ENCODE measurements at regions not wholly inside any gene's neighbourhood (a gene's known extent, or its start where the extent isn't known, plus 50 kb on each side); places are given as distances from the start of the nearest gene placed in this dataset.
"Not testable (repeated sequence)": the region's sequence is repeated elsewhere in the genome, so short reads cannot be mapped to it uniquely, and the experiment has no call there.

DNA sequence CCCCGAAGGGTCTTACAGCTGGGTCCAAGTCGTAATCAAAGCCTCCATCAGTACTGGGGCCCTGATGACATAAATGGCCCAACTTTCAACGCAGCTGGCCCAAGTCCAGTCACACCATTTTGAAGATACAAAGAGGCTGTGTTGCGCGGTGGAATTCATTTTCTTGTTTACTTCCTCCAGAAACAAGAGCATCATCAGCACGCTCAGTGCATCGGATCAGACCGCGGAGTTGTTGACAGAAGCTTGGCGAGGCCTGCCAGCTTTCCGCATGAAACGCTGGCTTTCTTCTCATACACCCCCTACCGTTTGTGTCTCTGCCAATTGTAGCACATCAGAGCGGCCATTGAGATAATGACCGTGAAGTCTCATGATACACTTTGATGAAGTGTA, 101.7 kb upstream of the SPATA31D4 start:
- WGBS, 2 donors (ENCODE audit: low coverage in 1 of 2): 40 to 84% methylated on average over 3 to 5 of the region's 15 CpGs
- Histone ChIP-seq H3K9me3 (no peaks in the 10 kb centered on the region), H3K36me3 (no peaks in the 10 kb centered on the region), H3K4me3 (no peak overlapping the region), H3K27me3 (no peaks in the 10 kb centered on the region), H3K4me1 (peaks cover 0 to 24% (median 0%) of the 10 kb centered on the region in 3 donors), H3K27ac (peak overlapping the region in 3 of 4 donors; percentile 11 to 68 (median 48))
- peak; percentile 49 for ATAC-seq
- TF ChIP-seq POLR2AphosphoS5 (IDR thresholded peaks at IDR 0.05) (no peak), CTCF (IDR thresholded peaks at IDR 0.05) (peak in 1 of 4 experiments; percentile 11), POLR2A (IDR thresholded peaks at IDR 0.05) (no peak), EP300 (IDR thresholded peaks at IDR 0.05) (no peak)

- Histone ChIP-seq H3K27ac (no peak overlapping the region), H3K4me3 (no peak overlapping the region), H3K9me3 (no peaks in the 10 kb centered on the region), H3K4me1 (peaks cover 0 to 28% (median under 1%) of the 10 kb centered on the region in 3 donors), H3K36me3 (no peaks in the 10 kb centered on the region), H3K27me3 (no peaks in the 10 kb centered on the region)
- ATAC-seq: no peak
- TF ChIP-seq POLR2A (IDR thresholded peaks at IDR 0.05): no peak
- TF ChIP-seq EP300 (IDR thresholded peaks at IDR 0.05): no peak
- TF ChIP-seq CTCF (IDR thresholded peaks at IDR 0.05): no peak
- no peak for TF ChIP-seq POLR2AphosphoS5 (IDR thresholded peaks at IDR 0.05)
- WGBS, 2 donors (ENCODE audit: low coverage in 1 of 2): 83 to 91% methylated on average over 2 to 4 of the region's 5 CpGs
Observed at GRCh38 chr9:81827616-81828296, 100.5 kb upstream of the SPATA31D4 start.

DNA sequence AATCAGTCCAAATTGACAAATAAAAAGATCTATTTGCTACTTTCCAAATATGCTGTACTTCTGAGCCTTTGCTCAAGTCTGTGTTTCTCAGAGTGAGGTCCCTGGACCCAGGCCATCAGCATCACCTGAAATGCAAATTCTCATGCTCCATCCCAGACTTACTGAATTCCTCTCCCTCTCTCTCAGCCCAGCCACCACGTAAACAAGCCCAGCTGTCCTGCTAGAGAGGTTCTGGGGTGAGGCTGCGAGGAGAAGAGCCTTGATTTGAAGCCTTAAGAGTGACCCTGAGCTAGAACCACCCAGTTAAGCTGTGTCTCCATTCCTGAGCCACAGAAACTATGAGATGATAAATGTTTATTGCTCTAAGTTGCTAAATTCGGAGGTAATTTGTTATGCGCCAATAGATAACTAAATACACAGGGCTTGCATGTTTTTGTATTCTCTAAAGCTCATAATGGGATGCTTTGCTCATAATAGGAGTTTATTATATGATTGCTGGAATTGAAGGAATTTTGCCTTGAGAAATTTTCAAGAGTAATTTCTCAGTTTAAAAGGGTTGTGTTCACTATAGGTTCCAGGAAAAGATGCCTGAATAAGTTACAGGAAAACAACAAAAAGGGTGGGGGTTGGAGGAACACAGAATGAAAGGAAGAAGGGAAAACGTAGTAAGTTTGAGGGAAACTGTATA, 98.9 kb upstream of the SPATA31D4 start:
- TF ChIP-seq POLR2A (IDR thresholded peaks at IDR 0.05) (no peak), EP300 (IDR thresholded peaks at IDR 0.05) (no peak), POLR2AphosphoS5 (IDR thresholded peaks at IDR 0.05) (peak; percentile 32), CTCF (IDR thresholded peaks at IDR 0.05) (no peak)
- no peaks in the 10 kb centered on the region for H3K36me3 ChIP-seq
- peak; percentile 10 for ATAC-seq
- peak overlapping the region in 2 of 4 donors; percentile 7 to 48 for H3K27ac ChIP-seq
- peaks cover 0 to 41% (median 3%) of the 10 kb centered on the region in 3 donors for H3K4me1 ChIP-seq
- no peak overlapping the region for H3K4me3 ChIP-seq
- WGBS, 2 donors (ENCODE audit: low coverage in 1 of 2): 28 to 66% methylated on average over 2 to 4 of the region's 5 CpGs
- H3K9me3 ChIP-seq: no peaks in the 10 kb centered on the region
- H3K27me3 ChIP-seq: no peaks in the 10 kb centered on the region

DNA sequence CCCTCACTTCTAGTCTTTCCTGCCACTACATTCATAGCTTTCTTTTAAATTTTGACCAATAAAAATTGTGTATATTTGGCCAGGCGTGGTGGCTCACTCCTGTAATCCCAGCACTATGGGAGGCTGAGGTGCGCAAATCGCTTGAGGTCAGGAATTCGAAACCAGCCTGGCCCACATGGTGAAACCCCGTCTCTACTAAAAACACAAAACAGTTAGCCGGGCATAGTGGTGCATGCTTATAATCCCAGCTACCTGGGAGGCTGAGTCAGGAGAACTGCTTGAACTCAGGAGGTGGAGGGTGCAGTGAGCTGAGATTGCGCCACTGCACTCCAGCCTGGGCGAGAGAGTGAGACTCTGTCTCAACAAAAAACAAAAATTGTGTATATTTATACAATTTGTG, 97.8 kb upstream of the SPATA31D4 start:
- not testable (repeated sequence) for H3K27ac ChIP-seq, ATAC-seq, H3K4me3 ChIP-seq, H3K27me3 ChIP-seq, H3K9me3 ChIP-seq, H3K36me3 ChIP-seq
- WGBS, 2 donors (ENCODE audit: low coverage in 1 of 2): 93 to 95% methylated on average over 4 to 8 of the region's 8 CpGs
- peaks cover 0 to 41% (median 3%) of the 10 kb centered on the region in 3 donors for H3K4me1 ChIP-seq

DNA sequence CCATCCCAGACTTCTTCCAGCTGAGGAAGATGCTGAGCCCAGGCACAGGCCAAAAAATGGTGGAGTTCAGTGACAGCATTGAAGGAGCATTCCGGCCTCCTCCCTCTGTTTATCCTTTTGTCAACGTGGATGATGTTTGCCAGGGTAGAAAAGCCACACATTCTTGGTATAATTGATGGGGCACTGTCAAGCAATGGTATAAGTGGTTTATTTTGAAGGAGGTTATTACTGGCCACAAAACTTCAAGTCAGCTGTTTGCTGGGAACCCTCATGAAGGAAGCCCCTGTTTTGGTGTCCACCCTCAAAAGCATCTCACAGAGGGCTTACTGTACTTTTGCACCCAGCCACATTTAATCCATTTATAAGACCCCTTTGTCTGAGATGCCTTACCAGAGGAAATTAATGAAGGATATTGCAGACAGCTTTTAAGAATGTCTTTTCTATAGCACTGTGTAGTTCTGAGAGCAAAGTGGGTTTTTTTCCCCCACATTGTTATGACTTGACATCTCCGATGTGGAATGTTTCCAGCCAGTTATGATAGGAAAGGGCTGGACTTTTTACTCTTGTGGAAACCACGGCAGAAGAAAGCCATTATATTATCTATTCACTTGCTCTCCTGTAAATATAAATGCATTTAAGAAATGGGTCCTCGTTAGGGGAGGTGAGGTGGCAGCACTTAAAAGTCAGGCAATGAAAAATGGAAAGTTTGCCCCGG, 95.5 kb upstream of the SPATA31D4 start:
- ATAC-seq: peak; percentile 49
- TF ChIP-seq POLR2A (IDR thresholded peaks at IDR 0.05) (no peak), POLR2AphosphoS5 (IDR thresholded peaks at IDR 0.05) (peak; percentile 81)
- 24 to 36% methylated on average over 6 of the region's 6 CpGs for WGBS, 2 donors (ENCODE audit: low coverage in 1 of 2)

More for the DNA sequence above, 95.5 kb upstream of the SPATA31D4 start:
- Histone ChIP-seq H3K4me3 (no peak overlapping the region), H3K4me1 (peaks cover 0 to 28% (median 3%) of the 10 kb centered on the region in 3 donors), H3K27me3 (no peaks in the 10 kb centered on the region), H3K9me3 (no peaks in the 10 kb centered on the region), H3K27ac (peak overlapping the region in 3 of 4 donors; percentile 37 to 63 (median 57)), H3K36me3 (no peaks in the 10 kb centered on the region)

Measured in gastroesophageal sphincter (tissue), 4 donors.